Kidney (tissue), 10 donors: ENCODE measurements at regions not wholly inside any gene's neighbourhood (a gene's known extent, or its start where the extent isn't known, plus 50 kb on each side); places are given as distances from the start of the nearest gene placed in this dataset.
"Not testable (repeated sequence)": the region's sequence is repeated elsewhere in the genome, so short reads cannot be mapped to it uniquely, and the experiment has no call there.

Experiments used
- DNase-seq, 5 donors: peaks; one replicate each; pipeline ENCODE4 v3.0.0-alpha.2; 2013 to 2020
- FAIRE-seq: peaks from 2 replicates; lab custom pipeline; 2012; peaks lifted over from hg19 to GRCh38; lab: Jason Lieb, UNC
- H3K27ac ChIP-seq, 2 donors: one replicate each; pipeline ENCODE4 v1.7.0; 2013; ENCODE audit warnings: low read depth in 2 of 2, low read length in 2 of 2, inconsistent platforms in 1 of 2
- H3K27me3 ChIP-seq: one replicate; pipeline ENCODE4 v1.7.1; 2013; ENCODE audit warnings: low read length, inconsistent platforms; ENCODE audit not compliant: control insufficient read depth, insufficient read depth
- H3K36me3 ChIP-seq, 3 donors: one replicate each; pipeline versions ENCODE4 v1.7.0 to v1.7.1; 2013; ENCODE audit warnings: low read length in 3 of 3, control low read depth in 1 of 3, inconsistent platforms in 1 of 3; ENCODE audit not compliant: insufficient read depth in 3 of 3, control insufficient read depth in 2 of 3
- H3K4me1 ChIP-seq, 3 donors: one replicate each; pipeline versions ENCODE4 v1.7.0 to v1.7.1; 2013; ENCODE audit warnings: low read length in 3 of 3, inconsistent platforms in 1 of 3, low read depth in 1 of 3; ENCODE audit not compliant: control insufficient read depth in 2 of 3, insufficient read depth in 2 of 3
- H3K4me3 ChIP-seq, 3 donors: one replicate each; pipeline versions ENCODE4 v1.7.0 to v1.8.1; 2013; ENCODE audit warnings: low read length in 3 of 3, control low read depth in 1 of 3, inconsistent platforms in 1 of 3
- H3K9ac ChIP-seq, 3 donors: one replicate each; pipeline versions ENCODE4 v1.7.0 to v1.7.1; 2013; ENCODE audit warnings: low read length in 3 of 3, control low read depth in 1 of 3, inconsistent platforms in 1 of 3
- H3K9me3 ChIP-seq, 3 donors: one replicate each; pipeline versions ENCODE4 v1.7.0 to v1.7.1; 2013; ENCODE audit warnings: low read length in 3 of 3, control low read depth in 1 of 3, inconsistent platforms in 1 of 3; ENCODE audit not compliant: control insufficient read depth in 2 of 3, insufficient read depth in 1 of 3
- intact Hi-C: fragments of 100-400 bp; cut with DNase I; formaldehyde crosslinking; loops from one replicate; pipeline ENCODE4 v1.11.1; 2022
- donor health status: control.
- donor health status: control.
- donor health status: DM: yes; HTN: yes; CAD: no.
- donor health status: Normal renal cell carcinoma (clear cell type).

DNA sequence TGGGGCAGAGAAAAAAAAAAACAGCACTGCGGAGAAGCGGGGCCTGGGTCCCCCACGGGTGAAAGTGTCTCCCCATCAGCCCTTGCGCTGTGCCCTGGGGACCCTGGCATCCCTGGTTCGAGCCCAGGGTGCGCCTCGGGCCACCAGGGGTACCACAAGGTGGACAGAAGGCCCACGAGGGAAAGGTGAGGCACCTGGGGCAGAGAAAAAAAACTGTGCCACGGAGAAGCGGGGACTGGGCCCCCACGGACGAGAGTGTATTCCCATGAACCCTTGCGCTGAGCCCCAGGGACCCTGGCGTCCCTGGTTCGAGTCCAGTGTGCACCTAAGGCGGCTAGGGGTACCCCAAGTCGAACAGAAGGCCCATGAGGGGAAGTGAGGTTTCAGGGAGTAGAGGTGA lies 395.8 kb upstream of the TPTE start:
- FAIRE-seq, H3K27me3 ChIP-seq, intact Hi-C loops, H3K36me3 ChIP-seq, H3K9ac ChIP-seq, H3K27ac ChIP-seq, H3K4me3 ChIP-seq, H3K4me1 ChIP-seq, H3K9me3 ChIP-seq: not testable (repeated sequence)
- peak in 1 of 5 donors; percentile 75 for DNase-seq

DNA sequence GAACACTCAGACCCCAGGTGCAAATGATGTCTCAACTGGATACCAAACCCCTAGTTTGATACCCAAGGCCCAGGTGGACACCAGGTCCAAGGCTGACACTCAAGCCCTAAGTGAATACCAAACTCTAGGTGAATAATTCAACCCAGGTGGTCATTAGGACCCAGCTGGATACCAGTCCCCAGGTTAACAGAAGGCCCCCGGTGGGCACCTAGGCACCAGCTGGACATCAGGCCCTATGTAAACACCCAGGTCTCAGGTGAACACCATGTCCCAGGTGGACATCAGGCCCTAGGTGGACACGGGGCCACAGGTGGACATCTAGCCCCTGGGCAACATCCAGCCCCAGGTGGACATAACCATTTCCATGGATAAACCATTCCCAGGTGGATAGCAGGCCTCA lies 387.3 kb upstream of the TPTE start:
- intact Hi-C loops, FAIRE-seq, H3K4me1 ChIP-seq, H3K9ac ChIP-seq, H3K27me3 ChIP-seq, H3K9me3 ChIP-seq, H3K36me3 ChIP-seq, H3K27ac ChIP-seq, H3K4me3 ChIP-seq: not testable (repeated sequence)
- peak in 1 of 5 donors; percentile 38 for DNase-seq

DNA sequence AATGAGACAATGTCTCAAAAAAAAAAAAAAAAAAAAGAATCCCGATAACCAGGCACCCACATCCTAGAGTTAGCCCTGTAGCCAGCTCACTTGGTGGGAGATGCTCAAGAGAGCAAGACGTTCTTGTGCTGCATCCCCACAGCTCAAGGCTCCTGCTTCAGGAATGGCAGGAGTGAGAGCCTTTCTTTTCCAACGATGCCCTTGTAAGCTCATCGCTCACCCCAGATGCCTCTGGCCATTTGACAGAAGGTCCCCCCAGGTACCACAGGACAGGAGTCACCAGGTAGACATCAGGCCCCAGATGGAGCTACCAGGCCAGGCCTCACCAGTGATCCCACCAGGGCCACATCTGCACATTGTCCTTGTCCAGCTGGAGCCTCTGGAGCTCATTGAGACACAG lies 385.5 kb upstream of the TPTE start:
- FAIRE-seq, intact Hi-C loops, H3K27me3 ChIP-seq, H3K9me3 ChIP-seq, H3K27ac ChIP-seq, DNase-seq, H3K9ac ChIP-seq, H3K4me3 ChIP-seq, H3K36me3 ChIP-seq, H3K4me1 ChIP-seq: not testable (repeated sequence)

- H3K4me3 ChIP-seq, H3K36me3 ChIP-seq, DNase-seq, H3K9ac ChIP-seq, H3K27ac ChIP-seq, H3K4me1 ChIP-seq, H3K27me3 ChIP-seq, intact Hi-C loops, FAIRE-seq, H3K9me3 ChIP-seq: not testable (repeated sequence)
Observed at GRCh38 chr21:10154178-10154577, 367.2 kb upstream of the TPTE start.
